Skeletal muscle tissue (tissue), 3 donors: ENCODE measurements at regions not wholly inside any gene's neighbourhood (a gene's known extent, or its start where the extent isn't known, plus 50 kb on each side); places are given as distances from the start of the nearest gene placed in this dataset.

ENCODE experiments used
- H3K27ac ChIP-seq: one replicate; pipeline ENCODE4 v1.7.0; 2013; ENCODE audit warnings: mild to moderate bottlenecking, low read depth, low read length, inconsistent platforms
- H3K27me3 ChIP-seq, 3 donors: one replicate each; pipeline ENCODE4 v1.7.0; 2013; ENCODE audit warnings: low read length in 3 of 3; ENCODE audit not compliant: control insufficient read depth in 3 of 3, insufficient read depth in 3 of 3
- H3K36me3 ChIP-seq, 3 donors: one replicate each; pipeline ENCODE4 v1.7.0; 2013; ENCODE audit warnings: low read length in 3 of 3; ENCODE audit not compliant: control insufficient read depth in 3 of 3, insufficient read depth in 3 of 3
- H3K4me1 ChIP-seq, 3 donors: one replicate each; pipeline ENCODE4 v1.7.0; 2013; ENCODE audit warnings: low read length in 3 of 3, mild to moderate bottlenecking in 3 of 3; ENCODE audit not compliant: control insufficient read depth in 3 of 3, insufficient read depth in 3 of 3
- H3K4me3 ChIP-seq, 3 donors: one replicate each; pipeline ENCODE4 v1.7.0; 2013; ENCODE audit warnings: low read length in 3 of 3
- H3K9ac ChIP-seq, 3 donors: one replicate each; pipeline ENCODE4 v1.7.0; 2013; ENCODE audit warnings: low read length in 3 of 3, mild to moderate bottlenecking in 3 of 3, moderate library complexity in 2 of 3, low read depth in 1 of 3
- H3K9me3 ChIP-seq, 3 donors: one replicate each; pipeline ENCODE4 v1.7.0; 2013; ENCODE audit warnings: low read length in 3 of 3; ENCODE audit not compliant: control insufficient read depth in 3 of 3
- donor health status: Osteomylitis.

DNA sequence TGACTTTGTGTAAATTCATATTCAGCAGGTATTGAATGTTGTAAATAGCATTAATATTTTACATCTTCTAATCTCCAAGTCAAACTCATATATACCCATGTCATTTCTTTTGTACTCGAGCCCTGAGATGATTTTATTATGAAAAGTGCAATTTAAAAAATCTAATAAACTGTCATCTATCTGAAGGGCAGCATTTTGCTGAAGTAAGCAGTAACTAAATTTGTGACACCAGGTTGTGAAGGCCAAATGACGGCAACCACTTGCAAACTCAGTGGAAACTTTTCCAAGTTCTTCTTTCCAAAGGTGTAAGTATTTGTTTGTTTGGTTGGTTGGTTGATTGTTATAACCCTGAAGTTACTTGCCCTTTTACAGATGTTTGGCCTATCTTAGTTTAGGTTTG lies 188.3 kb downstream of the GPR37 start:
- Histone ChIP-seq H3K36me3 (no peaks in the 10 kb centered on the region), H3K4me3 (no peak overlapping the region), H3K4me1 (no peaks in the 10 kb centered on the region), H3K27ac (no peak overlapping the region), H3K27me3 (no peaks in the 10 kb centered on the region), H3K9ac (no peak overlapping the region), H3K9me3 (no peaks in the 10 kb centered on the region)

DNA sequence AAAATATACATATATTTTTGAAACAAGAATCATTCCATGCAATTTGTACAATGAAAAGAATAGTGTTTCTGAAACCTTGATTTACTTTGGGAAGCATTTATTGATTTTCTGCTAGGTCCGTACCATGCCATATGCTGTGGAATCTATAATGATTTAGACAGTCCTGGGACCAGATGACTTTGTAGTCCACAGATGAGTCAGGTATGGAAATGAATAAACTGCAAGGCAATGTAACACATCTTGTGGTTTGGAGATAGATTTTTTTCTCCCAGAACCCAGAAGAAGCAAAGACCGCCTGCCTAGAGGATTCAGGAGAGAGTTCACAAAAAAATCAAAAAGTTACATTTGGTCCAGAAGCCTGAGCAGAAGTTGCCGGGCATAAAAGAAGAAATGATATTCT lies 190.4 kb downstream of the GPR37 start:
- no peak overlapping the region for H3K4me3 ChIP-seq
- H3K36me3 ChIP-seq = no peaks in the 10 kb centered on the region
- H3K27me3 ChIP-seq = no peaks in the 10 kb centered on the region
- no peaks in the 10 kb centered on the region for H3K4me1 ChIP-seq
- H3K27ac ChIP-seq = no peak overlapping the region
- H3K9ac ChIP-seq = no peak overlapping the region
- no peaks in the 10 kb centered on the region for H3K9me3 ChIP-seq

DNA sequence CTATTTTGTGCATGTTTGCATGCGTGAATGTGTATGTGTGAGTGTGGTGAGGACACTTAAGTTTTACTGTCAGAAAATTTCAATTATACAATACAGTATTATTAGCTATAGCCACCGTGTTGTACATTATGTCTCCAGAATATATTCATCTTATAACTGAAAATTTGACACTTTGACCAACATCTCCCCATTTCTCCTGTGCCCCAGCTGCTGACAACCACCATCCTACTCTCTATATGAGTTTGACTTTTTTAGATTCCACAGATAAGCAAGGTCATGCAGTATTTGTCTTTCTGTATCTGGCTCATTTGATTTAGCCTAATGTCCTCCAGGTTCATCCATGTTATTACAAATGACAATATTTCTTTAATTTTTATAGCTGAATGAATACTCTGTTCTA lies 195.0 kb downstream of the GPR37 start:
- H3K9me3 ChIP-seq = no peaks in the 10 kb centered on the region
- H3K27ac ChIP-seq = no peak overlapping the region
- H3K36me3 ChIP-seq = no peaks in the 10 kb centered on the region
- H3K4me3 ChIP-seq = no peak overlapping the region
- no peak overlapping the region for H3K9ac ChIP-seq
- H3K27me3 ChIP-seq = no peaks in the 10 kb centered on the region
- no peaks in the 10 kb centered on the region for H3K4me1 ChIP-seq

DNA sequence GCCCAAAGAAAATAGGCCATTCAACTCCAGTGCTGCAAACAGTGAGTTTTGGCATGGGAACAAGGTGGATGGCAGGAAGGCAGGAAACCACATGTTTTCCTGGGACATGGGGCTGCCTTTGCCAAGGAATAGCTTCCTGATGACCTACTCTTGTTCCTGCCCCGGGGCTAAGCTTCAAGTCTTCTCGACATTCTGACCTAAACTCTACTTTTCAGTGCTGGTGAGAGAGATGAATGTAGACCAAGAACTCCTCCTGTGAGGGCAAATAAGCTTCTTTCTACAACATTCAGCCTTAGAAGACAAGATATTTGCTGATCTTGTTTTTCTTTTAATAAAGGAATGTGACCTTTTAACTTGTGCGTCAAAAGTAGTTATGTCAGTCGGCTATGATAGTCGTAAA lies 199.0 kb downstream of the GPR37 start:
- no peak overlapping the region for H3K27ac ChIP-seq
- H3K9me3 ChIP-seq = no peaks in the 10 kb centered on the region
- no peaks in the 10 kb centered on the region for H3K4me1 ChIP-seq
- no peaks in the 10 kb centered on the region for H3K36me3 ChIP-seq
- H3K4me3 ChIP-seq = no peak overlapping the region
- no peaks in the 10 kb centered on the region for H3K27me3 ChIP-seq
- H3K9ac ChIP-seq = no peak overlapping the region

DNA sequence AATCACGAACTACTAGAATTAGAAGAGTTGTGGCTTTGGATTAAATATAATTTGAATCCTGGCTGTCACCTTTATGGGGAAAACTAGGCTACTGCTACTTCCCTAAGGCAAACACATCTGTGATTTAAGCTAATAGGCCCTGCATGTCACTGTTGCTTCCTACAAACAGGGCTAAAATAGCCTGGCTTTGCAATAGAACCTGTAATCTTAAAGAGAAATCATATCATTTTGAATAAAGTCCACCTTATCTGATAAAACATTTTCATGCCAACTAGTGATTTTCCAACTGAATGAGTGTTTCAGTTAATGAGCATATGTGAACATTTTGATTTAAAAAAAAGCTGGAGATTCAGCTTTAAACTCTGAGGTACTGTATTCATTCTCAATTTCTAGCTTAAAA lies 208.0 kb downstream of the GPR37 start:
- no peaks in the 10 kb centered on the region for H3K9me3 ChIP-seq
- no peak overlapping the region for H3K27ac ChIP-seq
- no peaks in the 10 kb centered on the region for H3K36me3 ChIP-seq
- H3K4me3 ChIP-seq = no peak overlapping the region
- no peaks in the 10 kb centered on the region for H3K27me3 ChIP-seq
- H3K9ac ChIP-seq = no peak overlapping the region
- H3K4me1 ChIP-seq = no peaks in the 10 kb centered on the region

DNA sequence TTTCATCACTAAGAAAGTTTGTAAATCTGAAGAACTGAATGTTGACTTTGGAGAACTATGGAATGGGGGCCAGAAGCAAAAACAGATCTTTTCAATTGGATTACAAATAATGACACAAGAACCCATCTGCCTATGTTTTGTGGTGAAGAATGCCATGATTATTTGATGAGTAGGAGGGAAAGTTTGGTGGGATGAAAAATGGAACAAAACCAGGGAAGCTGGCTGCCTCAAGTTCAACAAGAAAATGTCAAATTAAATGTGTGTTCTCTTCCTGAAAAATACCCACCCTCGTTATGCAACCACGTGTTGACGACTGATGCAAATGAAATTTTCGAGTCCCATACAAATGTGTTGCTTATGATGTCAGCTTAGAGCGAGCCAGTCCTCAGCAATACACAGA lies 208.5 kb downstream of the GPR37 start:
- Histone ChIP-seq H3K36me3 (no peaks in the 10 kb centered on the region), H3K27ac (no peak overlapping the region), H3K9me3 (no peaks in the 10 kb centered on the region), H3K27me3 (no peaks in the 10 kb centered on the region), H3K4me1 (no peaks in the 10 kb centered on the region), H3K4me3 (no peak overlapping the region), H3K9ac (no peak overlapping the region)

DNA sequence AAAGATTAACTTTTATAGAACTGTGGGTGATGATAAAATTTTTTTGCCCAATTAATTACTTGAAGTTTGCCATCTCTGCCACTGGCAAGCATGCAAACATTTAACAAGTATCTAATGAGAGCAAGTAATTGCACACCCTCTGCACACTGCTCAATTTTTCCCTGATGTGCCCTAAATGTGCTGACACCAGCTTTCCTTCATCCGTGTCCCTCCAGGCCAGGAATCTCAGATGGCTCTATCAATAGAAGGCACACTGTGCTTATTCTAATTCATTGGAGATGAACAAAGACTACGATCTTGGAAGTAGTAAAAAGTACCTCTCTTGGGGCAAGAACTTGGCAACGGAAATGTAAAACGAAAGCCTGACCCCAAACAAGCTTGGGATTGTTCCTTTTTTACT lies 212.1 kb downstream of the GPR37 start:
- Histone ChIP-seq H3K4me1 (no peaks in the 10 kb centered on the region), H3K27ac (no peak overlapping the region), H3K27me3 (no peaks in the 10 kb centered on the region), H3K9me3 (no peaks in the 10 kb centered on the region), H3K4me3 (no peak overlapping the region), H3K36me3 (no peaks in the 10 kb centered on the region), H3K9ac (no peak overlapping the region)

DNA sequence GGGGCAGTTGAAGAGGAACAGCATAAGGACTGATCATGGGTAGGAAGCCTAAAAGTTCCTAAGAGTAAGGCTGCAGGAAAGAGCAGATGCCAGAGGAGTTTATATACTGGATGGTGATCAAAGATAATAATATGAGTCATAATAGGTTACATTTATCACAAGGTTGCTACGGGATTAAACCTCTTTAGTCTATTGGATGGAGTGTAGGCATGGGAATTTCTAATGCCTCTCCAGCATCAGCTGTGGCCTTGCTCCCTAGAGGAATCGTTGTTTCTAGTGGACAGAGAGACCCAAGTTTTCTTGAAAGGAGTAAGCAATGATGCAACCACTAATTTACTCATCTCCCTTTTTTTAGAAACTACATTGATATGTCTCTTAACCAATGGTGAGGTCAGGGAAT lies 213.4 kb downstream of the GPR37 start:
- H3K9ac ChIP-seq = no peak overlapping the region
- H3K9me3 ChIP-seq = no peaks in the 10 kb centered on the region
- H3K27me3 ChIP-seq = no peaks in the 10 kb centered on the region
- no peaks in the 10 kb centered on the region for H3K36me3 ChIP-seq
- H3K27ac ChIP-seq = no peak overlapping the region
- no peaks in the 10 kb centered on the region for H3K4me1 ChIP-seq
- no peak overlapping the region for H3K4me3 ChIP-seq

DNA sequence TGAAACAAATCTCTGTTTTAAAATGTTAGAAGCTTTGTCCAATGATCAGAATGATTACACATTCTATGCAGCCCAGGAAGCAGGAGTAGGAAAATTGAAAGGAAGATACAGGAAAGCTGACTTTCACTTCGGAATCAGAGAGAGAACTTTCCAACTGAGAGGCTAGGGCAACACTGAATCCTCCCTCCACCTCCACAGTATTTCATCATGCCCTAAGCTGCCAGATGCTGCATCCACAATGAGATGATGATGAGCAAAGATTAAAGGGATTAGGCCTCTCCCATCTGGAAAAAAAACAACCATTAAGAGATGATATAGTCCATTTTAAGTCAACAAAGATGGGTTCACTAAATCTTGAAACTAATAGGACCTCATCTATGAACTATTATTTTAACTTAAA lies 215.6 kb downstream of the GPR37 start:
- Histone ChIP-seq H3K36me3 (no peaks in the 10 kb centered on the region), H3K4me1 (no peaks in the 10 kb centered on the region), H3K9me3 (no peaks in the 10 kb centered on the region), H3K27me3 (no peaks in the 10 kb centered on the region), H3K4me3 (no peak overlapping the region), H3K9ac (no peak overlapping the region), H3K27ac (no peak overlapping the region)

DNA sequence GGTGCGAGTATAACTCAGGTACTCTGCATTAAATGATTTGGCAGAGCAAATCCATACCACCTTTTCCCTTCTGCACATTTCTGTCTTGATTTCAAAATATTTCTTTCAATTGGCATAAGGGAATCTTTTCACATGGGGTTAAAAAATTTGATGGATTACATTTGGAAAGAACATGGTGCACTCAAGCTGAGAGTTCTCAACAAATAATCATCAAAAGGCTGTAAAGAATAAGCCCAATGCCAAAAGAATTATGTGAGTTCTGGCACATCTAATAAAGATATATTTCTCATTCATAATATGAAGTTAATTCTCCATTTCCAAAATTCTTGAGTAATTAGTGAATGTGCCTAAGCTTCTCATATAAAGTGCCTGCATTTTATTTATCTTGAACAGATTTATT lies 223.1 kb downstream of the GPR37 start:
- no peak overlapping the region for H3K9ac ChIP-seq
- H3K36me3 ChIP-seq = no peaks in the 10 kb centered on the region
- no peak overlapping the region for H3K27ac ChIP-seq
- no peaks in the 10 kb centered on the region for H3K27me3 ChIP-seq
- no peaks in the 10 kb centered on the region for H3K9me3 ChIP-seq
- no peaks in the 10 kb centered on the region for H3K4me1 ChIP-seq
- no peak overlapping the region for H3K4me3 ChIP-seq

DNA sequence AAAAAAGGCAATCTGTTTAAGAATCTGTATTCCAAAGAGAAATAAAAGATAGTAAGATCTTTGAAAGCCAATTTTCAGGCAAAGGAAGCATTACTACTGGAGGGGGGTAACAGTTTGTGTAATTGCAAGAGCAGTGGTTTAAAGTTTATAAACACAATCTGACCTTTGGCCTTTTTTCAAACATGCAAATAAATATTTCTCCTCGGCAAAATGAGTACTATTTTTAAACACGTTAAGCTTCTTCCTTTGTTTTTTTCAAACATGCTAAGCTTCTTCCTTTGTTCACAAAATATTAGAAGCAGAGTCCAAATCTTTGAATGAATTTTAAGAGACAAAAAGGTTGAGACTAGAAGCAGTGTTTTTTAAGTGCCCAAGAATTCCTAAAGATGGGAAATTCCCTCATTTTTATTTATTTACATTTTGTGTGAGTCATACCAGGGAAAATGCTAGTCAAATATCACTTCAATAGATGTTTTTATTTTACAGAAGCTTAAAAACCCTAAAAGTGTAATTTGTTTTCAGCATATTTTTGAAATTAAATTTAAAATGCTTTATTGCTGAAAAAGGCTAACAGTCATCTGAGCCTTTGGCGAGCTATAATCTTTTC lies 229.3 kb downstream of the GPR37 start:
- no peaks in the 10 kb centered on the region for H3K27me3 ChIP-seq
- no peaks in the 10 kb centered on the region for H3K4me1 ChIP-seq
- no peak overlapping the region for H3K27ac ChIP-seq
- H3K4me3 ChIP-seq = no peak overlapping the region
- H3K9ac ChIP-seq = no peak overlapping the region
- no peaks in the 10 kb centered on the region for H3K9me3 ChIP-seq
- no peaks in the 10 kb centered on the region for H3K36me3 ChIP-seq
